K562 (cell line): ENCODE measurements at regions not wholly inside any gene's neighbourhood (a gene's known extent, or its start where the extent isn't known, plus 50 kb on each side); places are given as distances from the start of the nearest gene placed in this dataset.

ENCODE experiments used
- BRF1 ChIP-seq: IDR thresholded peaks from 3 replicates; pipeline ENCODE4 v1.6.1; 2011; ENCODE audit warnings: borderline replicate concordance, mild to moderate bottlenecking; ENCODE audit not compliant: insufficient read length; ENCODE audit errors: extremely low read depth
- CTCF ChIP-seq, 3 experiments: IDR thresholded peaks in 2 of 3; conservative IDR thresholded peaks in 1 of 3; 2 replicates each; pipeline ENCODE4 v1.5.1; 2011 to 2012; ENCODE audit warnings: low read length in 3 of 3, mild to moderate bottlenecking in 3 of 3, control low read depth in 2 of 3, improper control_type of control experiment in 1 of 3, inconsistent platforms in 1 of 3, low read depth in 1 of 3, mixed read lengths in 1 of 3, moderate library complexity in 1 of 3; ENCODE audit not compliant: insufficient read depth in 2 of 3
- DPF2 ChIP-seq: fragments of 450-650 bp; IDR thresholded peaks from 2 replicates; pipeline ENCODE4 v1.6.1; 2016
- EGR1 ChIP-seq: fragments of 450-650 bp; conservative IDR thresholded peaks from 2 replicates; pipeline ENCODE4 v1.6.1; 2017; ENCODE audit warnings: mild to moderate bottlenecking
- ESRRA ChIP-seq: fragments of 450-650 bp; IDR thresholded peaks from 2 replicates; pipeline ENCODE4 v1.6.1; 2014; ENCODE audit warnings: low read depth, mild to moderate bottlenecking, moderate library complexity, borderline replicate concordance
- FOXJ3 ChIP-seq: sonication (generic); formaldehyde crosslinking; IDR thresholded peaks from 2 replicates; pipeline ENCODE4 v1.4.0; 2020; ENCODE audit warnings: mild to moderate bottlenecking, missing genetic modification reagents
- HES1 ChIP-seq: fragments of 450-650 bp; IDR thresholded peaks from 2 replicates; pipeline ENCODE4 v1.6.1; 2016; ENCODE audit warnings: low read depth, mild to moderate bottlenecking, moderate library complexity
- HNRNPK ChIP-seq: fragments of 200-400 bp; formaldehyde crosslinking; IDR thresholded peaks from one replicate; pipeline ENCODE4 v1.6.1; 2018; ENCODE audit warnings: mild to moderate bottlenecking, low read depth, low read length; ENCODE audit not compliant: poor library complexity, severe bottlenecking
- MAFK ChIP-seq: IDR thresholded peaks from 2 replicates; pipeline ENCODE4 v1.6.1; 2011; ENCODE audit warnings: low read length, improper control_type of control experiment
- PHF20 ChIP-seq: fragments of 450-650 bp; IDR thresholded peaks from 2 replicates; pipeline ENCODE4 v1.6.1; 2018; ENCODE audit not compliant: partially characterized antibody
- SAFB2 ChIP-seq: fragments of 200-400 bp; formaldehyde crosslinking; IDR thresholded peaks from 2 replicates; pipeline ENCODE4 v1.6.1; 2018; ENCODE audit warnings: borderline replicate concordance, low read length, low read depth, moderate library complexity; ENCODE audit not compliant: severe bottlenecking
- ZNF217 ChIP-seq: sonication (generic); formaldehyde crosslinking; IDR thresholded peaks from 2 replicates; pipeline ENCODE4 v1.8.0; 2022; ENCODE audit warnings: mild to moderate bottlenecking, missing genetic modification reagents
- TF ChIP-seq, protein P1 (sequence below): fragments of 250-450 bp; sonication (Bioruptor Pico); IDR thresholded peaks from 2 replicates; pipeline ENCODE4 v1.5.0; 2020; ENCODE audit warnings: mild to moderate bottlenecking, borderline replicate concordance

DNA sequence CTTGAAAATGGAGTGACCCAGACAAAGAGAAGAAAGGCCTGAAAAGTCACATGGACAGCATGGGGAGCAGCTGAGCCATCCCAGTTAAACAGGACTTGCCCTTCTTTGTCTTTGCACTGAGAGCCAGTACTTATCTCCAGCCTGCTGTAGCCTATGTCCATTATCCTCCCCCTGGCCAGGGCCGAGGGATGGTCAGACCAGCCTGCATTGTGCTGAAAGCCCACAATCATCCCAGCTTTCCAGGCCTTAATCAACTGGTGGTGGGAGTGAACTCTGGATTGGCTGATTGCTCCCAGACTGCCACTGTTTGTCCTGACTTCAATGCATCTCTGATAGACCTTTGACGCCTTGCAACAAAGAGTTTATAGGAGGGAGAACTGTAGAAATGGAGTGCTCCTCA, 453.1 kb downstream of the EPHA5 start:
- TF ChIP-seq HES1 (no peak), MAFK (no peak), BRF1 (no peak), ESRRA (no peak), SAFB2 (no peak), CTCF (IDR thresholded peaks at IDR 0.05 in 2 of 3, conservative IDR thresholded peaks at IDR 0.05 in 1 of 3; ENCODE audit: insufficient read depth in 2 of 3, low read depth in 1 of 3, low read length in 3 of 3) (no peak), HNRNPK (no peak), FOXJ3 (no peak), EGR1 (no peak), DPF2 (no peak), PHF20 (no peak), ZNF217 (CRISPR knock-in tag) (no peak)
- TF ChIP-seq, protein P1, sequence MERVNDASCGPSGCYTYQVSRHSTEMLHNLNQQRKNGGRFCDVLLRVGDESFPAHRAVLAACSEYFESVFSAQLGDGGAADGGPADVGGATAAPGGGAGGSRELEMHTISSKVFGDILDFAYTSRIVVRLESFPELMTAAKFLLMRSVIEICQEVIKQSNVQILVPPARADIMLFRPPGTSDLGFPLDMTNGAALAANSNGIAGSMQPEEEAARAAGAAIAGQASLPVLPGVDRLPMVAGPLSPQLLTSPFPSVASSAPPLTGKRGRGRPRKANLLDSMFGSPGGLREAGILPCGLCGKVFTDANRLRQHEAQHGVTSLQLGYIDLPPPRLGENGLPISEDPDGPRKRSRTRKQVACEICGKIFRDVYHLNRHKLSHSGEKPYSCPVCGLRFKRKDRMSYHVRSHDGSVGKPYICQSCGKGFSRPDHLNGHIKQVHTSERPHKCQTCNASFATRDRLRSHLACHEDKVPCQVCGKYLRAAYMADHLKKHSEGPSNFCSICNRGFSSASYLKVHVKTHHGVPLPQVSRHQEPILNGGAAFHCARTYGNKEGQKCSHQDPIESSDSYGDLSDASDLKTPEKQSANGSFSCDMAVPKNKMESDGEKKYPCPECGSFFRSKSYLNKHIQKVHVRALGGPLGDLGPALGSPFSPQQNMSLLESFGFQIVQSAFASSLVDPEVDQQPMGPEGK (CRISPR knock-in tag), result no peak
